ENCODE measurements at regions not wholly inside any gene's neighbourhood (a gene's known extent, or its start where the extent isn't known, plus 50 kb on each side); places are given as distances from the start of the nearest gene placed in this dataset.

DNA sequence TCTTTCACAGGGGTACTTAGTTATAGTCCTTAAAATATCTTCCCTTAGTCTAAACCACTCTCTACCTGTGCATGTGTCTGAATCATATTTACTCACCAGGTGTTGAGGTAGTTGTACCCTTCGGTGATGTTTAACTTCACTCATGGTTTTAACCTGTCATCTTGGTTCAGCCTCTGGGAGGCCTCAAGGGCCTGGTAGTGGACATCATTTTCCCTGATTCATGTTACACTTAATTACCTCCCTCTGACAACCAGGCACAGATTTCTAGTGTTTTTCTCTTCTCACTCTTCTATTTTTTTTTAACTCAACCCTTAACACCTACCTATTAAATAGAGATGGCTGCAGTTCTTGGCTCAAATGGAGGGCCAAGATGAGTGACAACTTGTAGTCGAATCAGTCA, 505.4 kb downstream of the TMEM114 start:
- no peaks in the 10 kb centered on the region for H3K79me1 ChIP-seq (ENCODE audit: low read depth, low read length)
- H3K36me3 ChIP-seq (ENCODE audit: control insufficient read depth in 2 of 4, insufficient read depth in 4 of 4, low read length in 3 of 4): no peaks in the 10 kb centered on the region
- ChIA-PET POLR2A (ENCODE audit: partially characterized antibody) (no interaction called here), CTCF (ENCODE audit: partially characterized antibody) (no interaction called here)
- H3K23ac ChIP-seq (ENCODE audit: insufficient read length): no peak overlapping the region
- no peak overlapping the region for H3K4me3 ChIP-seq (ENCODE audit: extremely low read depth in 1 of 4, insufficient read depth in 2 of 4, low read depth in 3 of 4, low read length in 4 of 4)
- H2BK15ac ChIP-seq (ENCODE audit: low read length): no peak overlapping the region
- H3K18ac ChIP-seq (ENCODE audit: extremely low read depth, low read length): no peak overlapping the region
- DNase-seq (ENCODE audit: low read depth in 1 of 2, low spot score in 2 of 2): no peak
- H2BK5ac ChIP-seq (ENCODE audit: low read depth, low read length): no peak overlapping the region
- H4K20me1 ChIP-seq (replicated peaks in 1 of 2; ENCODE audit: control insufficient read depth in 1 of 2, insufficient read depth in 2 of 2, low read length in 2 of 2): no peaks in the 10 kb centered on the region
- H2BK12ac ChIP-seq (ENCODE audit: low read depth, low read length): no peak overlapping the region
- no peak overlapping the region for H2BK20ac ChIP-seq (ENCODE audit: low read length)
- no peaks in the 10 kb centered on the region for H3K79me2 ChIP-seq (ENCODE audit: control insufficient read depth in 1 of 2, insufficient read depth in 2 of 2, low read length in 2 of 2)
- no peak overlapping the region for H4K5ac ChIP-seq (ENCODE audit: insufficient read length, low read depth, low read length)
- no peaks in the 10 kb centered on the region; the same call in 1 of the 2 replicates for H3K23me2 ChIP-seq (ENCODE audit: low read depth, low read length)
- H3K14ac ChIP-seq (ENCODE audit: insufficient read length): no peak overlapping the region
- H4K91ac ChIP-seq (replicated peaks; ENCODE audit: insufficient read length, low read length): no peak overlapping the region
- FAIRE-seq: no peak
- H2AK5ac ChIP-seq (ENCODE audit: low read depth, low read length): no peak overlapping the region
- no peak overlapping the region for H2AFZ ChIP-seq (ENCODE audit: low read length)
- no peaks in the 10 kb centered on the region for H3K27me3 ChIP-seq (replicated peaks in 1 of 4; ENCODE audit: control insufficient read depth in 3 of 4, extremely low read depth in 1 of 4, insufficient read depth in 3 of 4, low read length in 3 of 4)
- TF ChIP-seq JUN (IDR thresholded peaks at IDR 0.05; ENCODE audit: low read depth, low read length): no peak
- no peak for TF ChIP-seq EZH2 (IDR thresholded peaks at IDR 0.05; ENCODE audit: low read depth, low read length, severe bottlenecking)
- no peak for TF ChIP-seq FOSL1 (IDR thresholded peaks at IDR 0.05; ENCODE audit: insufficient read depth, low read depth, low read length)
- no peak for TF ChIP-seq TBP (IDR thresholded peaks at IDR 0.05; ENCODE audit: low read depth, low read length)
- no peak for TF ChIP-seq JUND (IDR thresholded peaks at IDR 0.05; ENCODE audit: low read length)
- no peak for TF ChIP-seq HDAC6 (IDR thresholded peaks at IDR 0.05; ENCODE audit: low read depth, low read length)
- no peak for TF ChIP-seq GTF2F1 (IDR thresholded peaks at IDR 0.05; ENCODE audit: borderline replicate concordance, low read depth, low read length)
- no peak for TF ChIP-seq BRCA1 (IDR thresholded peaks at IDR 0.05; ENCODE audit: low read depth, low read length)
- no peak for TF ChIP-seq POLR2A (IDR thresholded peaks at IDR 0.05; ENCODE audit: control extremely low read depth in 1 of 2, low read depth in 2 of 2, low read length in 2 of 2)
- no peak for TF ChIP-seq BCL11A (IDR thresholded peaks at IDR 0.05; ENCODE audit: low read depth in 2 of 2, low read length in 2 of 2)
- TF ChIP-seq SP2 (IDR thresholded peaks at IDR 0.05; ENCODE audit: low read length): no peak
- no peak overlapping the region for H3K4me2 ChIP-seq (ENCODE audit: insufficient read depth in 1 of 2, low read depth in 2 of 2, low read length in 2 of 2)
- H3K4me1 ChIP-seq (replicated peaks in 1 of 4; ENCODE audit: control insufficient read depth in 3 of 4, insufficient read depth in 4 of 4, low read length in 3 of 4): no peaks in the 10 kb centered on the region
- no peak overlapping the region for H3K9ac ChIP-seq (replicated peaks in 1 of 4; ENCODE audit: extremely low read depth in 1 of 4, low read depth in 3 of 4, low read length in 3 of 4)
- no peak overlapping the region for H3K56ac ChIP-seq (replicated peaks; ENCODE audit: insufficient read length, low read depth, low read length)
- H2BK120ac ChIP-seq (replicated peaks; ENCODE audit: low read depth, low read length): no peak overlapping the region
- WGBS, 2 experiments (ENCODE audit: extremely low coverage in 1 of 2, insufficient coverage in 1 of 2, insufficient read length in 1 of 2, insufficient replicate concordance in 2 of 2, low coverage in 1 of 2, low lambda C conversion rate in 2 of 2, missing lambda C conversion rate in 1 of 2): 95% methylated on average over 2 of the region's 2 CpGs; no CpG with 5 or more reads in 1 of the 2 experiments
- H3K27ac ChIP-seq (ENCODE audit: low read depth, low read length): no peak overlapping the region
- H4K8ac ChIP-seq (ENCODE audit: extremely low read depth, insufficient read depth, low read length): no peak overlapping the region
- H3K9me3 ChIP-seq (ENCODE audit: insufficient read depth in 2 of 2, low read depth in 1 of 2, low read length in 1 of 2): no peaks in the 10 kb centered on the region
- no peak overlapping the region for H3K4ac ChIP-seq (replicated peaks; ENCODE audit: insufficient read length, low read depth, low read length)
